CD14-positive monocyte (primary cell): ENCODE measurements at regions not wholly inside any gene's neighbourhood (a gene's known extent, or its start where the extent isn't known, plus 50 kb on each side); places are given as distances from the start of the nearest gene placed in this dataset.

ENCODE experiments used
- DNase-seq, 3 donors: peaks; one replicate each; pipeline ENCODE4 v3.0.0-alpha.2; 2011 to 2022
- H2AFZ ChIP-seq: 2 replicates; pipeline ENCODE4 v1.6.0; 2012; ENCODE audit warnings: mild to moderate bottlenecking, low read depth, low read length, inconsistent platforms; ENCODE audit not compliant: insufficient read depth, poor library complexity, severe bottlenecking
- H3K27ac ChIP-seq, 2 donors: 1 replicate in 1 of 2; 2 replicates in 1 of 2; pipeline ENCODE4 v1.5.1; 2012 to 2013; ENCODE audit warnings: low read length in 2 of 2, control low read depth in 1 of 2, inconsistent platforms in 1 of 2, low read depth in 1 of 2, mild to moderate bottlenecking in 1 of 2
- H3K27me3 ChIP-seq, 2 donors: one replicate each; pipeline versions ENCODE4 v1.6.0 to v1.6.1; 2011 to 2013; ENCODE audit warnings: low read length in 2 of 2; ENCODE audit not compliant: control insufficient read depth in 2 of 2, insufficient read depth in 2 of 2
- H3K36me3 ChIP-seq, 2 donors: replicated peaks in 1 of 2; 1 replicate in 1 of 2; 2 replicates in 1 of 2; pipeline versions ENCODE4 v1.5.1 to v1.6.1; 2012 to 2013; ENCODE audit warnings: low read length in 2 of 2, control low read depth in 1 of 2, inconsistent platforms in 1 of 2, mild to moderate bottlenecking in 1 of 2; ENCODE audit not compliant: insufficient read depth in 2 of 2, control insufficient read depth in 1 of 2
- H3K4me1 ChIP-seq, 2 donors: 1 replicate in 1 of 2; 2 replicates in 1 of 2; pipeline versions ENCODE4 v1.5.1 to v1.6.1; 2012 to 2013; ENCODE audit warnings: low read length in 2 of 2, control low read depth in 1 of 2, inconsistent platforms in 1 of 2, mild to moderate bottlenecking in 1 of 2, moderate library complexity in 1 of 2; ENCODE audit not compliant: insufficient read depth in 2 of 2, control insufficient read depth in 1 of 2
- H3K4me2 ChIP-seq: replicated peaks from 2 replicates; pipeline ENCODE3; 2012; ENCODE audit warnings: low read length, moderate library complexity, mild to moderate bottlenecking; ENCODE audit not compliant: poor library complexity, severe bottlenecking; ENCODE audit errors: extremely low read depth
- H3K4me3 ChIP-seq, 3 experiments: fragments of 200-600 bp in 1 of 3; sonication (generic) in 1 of 3; replicated peaks in 1 of 3; 1 replicate in 2 of 3; 2 replicates in 1 of 3; pipeline ENCODE4 v1.5.1; 2011 to 2013; ENCODE audit warnings: low read length in 3 of 3, mild to moderate bottlenecking in 3 of 3, control low read depth in 2 of 3, low read depth in 2 of 3, inconsistent platforms in 1 of 3, moderate library complexity in 1 of 3
- H3K79me2 ChIP-seq: 2 replicates; pipeline ENCODE4 v1.6.0; 2012; ENCODE audit warnings: mild to moderate bottlenecking, control low read depth, inconsistent platforms, low read length, moderate library complexity; ENCODE audit not compliant: insufficient read depth
- H3K9ac ChIP-seq: 2 replicates; pipeline ENCODE4 v1.6.0; 2017; ENCODE audit warnings: low read length, mild to moderate bottlenecking; ENCODE audit not compliant: insufficient read depth, poor library complexity, severe bottlenecking
- H3K9me3 ChIP-seq, 2 donors: replicated peaks in 1 of 2; 1 replicate in 1 of 2; 2 replicates in 1 of 2; pipeline versions ENCODE4 v1.5.1 to v1.6.1; 2012 to 2013; ENCODE audit warnings: low read length in 2 of 2, control low read depth in 1 of 2; ENCODE audit not compliant: control insufficient read depth in 1 of 2, insufficient read depth in 1 of 2
- H4K20me1 ChIP-seq: 2 replicates; pipeline ENCODE4 v1.6.0; 2012; ENCODE audit warnings: mild to moderate bottlenecking, low read length, control low read depth, moderate library complexity; ENCODE audit not compliant: insufficient read depth
- H3K27ac Mint-ChIP-seq, 7 donors: one replicate each; pipeline ENCODE4 v1.8.0; 2020; ENCODE audit warnings: mild to moderate bottlenecking in 7 of 7, mixed read lengths in 7 of 7, moderate library complexity in 6 of 7, inconsistent platforms in 2 of 7
- H3K27me3 Mint-ChIP-seq, 3 donors: one replicate each; pipeline ENCODE4 v1.8.0; 2021 to 2022; ENCODE audit warnings: low read depth in 3 of 3, mild to moderate bottlenecking in 3 of 3, mixed read lengths in 3 of 3, moderate library complexity in 3 of 3, inconsistent platforms in 1 of 3
- H3K36me3 Mint-ChIP-seq, 2 donors: one replicate each; pipeline ENCODE4 v1.8.0; 2020; ENCODE audit warnings: mixed read lengths in 2 of 2, inconsistent platforms in 1 of 2, mild to moderate bottlenecking in 1 of 2
- H3K4me1 Mint-ChIP-seq: one replicate; pipeline ENCODE4 v1.8.0; 2020; ENCODE audit warnings: mild to moderate bottlenecking, mixed read lengths
- H3K4me3 Mint-ChIP-seq, 2 donors: one replicate each; pipeline ENCODE4 v1.8.0; 2020; ENCODE audit warnings: mild to moderate bottlenecking in 2 of 2, mixed read lengths in 2 of 2, moderate library complexity in 1 of 2
- H3K9me3 Mint-ChIP-seq, 7 donors: one replicate each; pipeline ENCODE4 v1.8.0; 2020 to 2022; ENCODE audit warnings: mixed read lengths in 7 of 7, mild to moderate bottlenecking in 6 of 7, moderate library complexity in 6 of 7, inconsistent platforms in 2 of 7
- WGBS: methylation state at CpG from one replicate; pipeline ENCODE4 v1.1.5; 2013; ENCODE audit warnings: missing lambda C conversion rate; ENCODE audit not compliant: insufficient coverage; 5-methylcytosine and 5-hydroxymethylcytosine counted together
- intact Hi-C, 2 donors: fragments of 100-400 bp; cut with micrococcal nuclease; formaldehyde crosslinking; loops; one replicate each; pipeline versions ENCODE4 v1.15.0 to v1.15.1; 2023
- TF ChIP-seq, protein P1 (sequence below): fragments of 200-600 bp; IDR thresholded peaks from one replicate; pipeline ENCODE4 v1.8.0; 2022; ENCODE audit warnings: antibody characterized with exemption, mild to moderate bottlenecking

DNA sequence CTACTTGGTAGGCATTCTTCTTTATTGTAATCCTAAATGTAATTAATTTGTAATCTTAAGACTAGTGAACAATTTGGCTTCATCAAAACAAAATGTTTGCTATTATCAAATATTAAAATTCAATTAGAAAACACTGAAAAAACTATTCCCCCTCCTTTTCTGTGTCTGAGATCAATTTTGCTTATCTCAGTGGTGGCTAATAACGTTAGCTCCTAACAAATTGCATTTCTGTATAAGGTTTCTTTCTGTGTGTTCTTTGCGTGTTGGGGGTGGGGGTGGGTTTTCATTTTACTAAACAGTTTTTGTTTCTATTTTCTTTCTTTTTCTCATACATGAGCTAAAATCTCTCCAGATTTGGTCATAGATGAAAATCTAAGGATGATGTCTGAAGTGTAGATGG is 54.0 kb upstream of the EYA4 start:
- peaks cover 0 to 2% (median 0%) of the 10 kb centered on the region in 7 donors for H3K9me3 Mint-ChIP-seq
- no CpG with 5 or more reads among the region's 2 CpGs for WGBS

DNA sequence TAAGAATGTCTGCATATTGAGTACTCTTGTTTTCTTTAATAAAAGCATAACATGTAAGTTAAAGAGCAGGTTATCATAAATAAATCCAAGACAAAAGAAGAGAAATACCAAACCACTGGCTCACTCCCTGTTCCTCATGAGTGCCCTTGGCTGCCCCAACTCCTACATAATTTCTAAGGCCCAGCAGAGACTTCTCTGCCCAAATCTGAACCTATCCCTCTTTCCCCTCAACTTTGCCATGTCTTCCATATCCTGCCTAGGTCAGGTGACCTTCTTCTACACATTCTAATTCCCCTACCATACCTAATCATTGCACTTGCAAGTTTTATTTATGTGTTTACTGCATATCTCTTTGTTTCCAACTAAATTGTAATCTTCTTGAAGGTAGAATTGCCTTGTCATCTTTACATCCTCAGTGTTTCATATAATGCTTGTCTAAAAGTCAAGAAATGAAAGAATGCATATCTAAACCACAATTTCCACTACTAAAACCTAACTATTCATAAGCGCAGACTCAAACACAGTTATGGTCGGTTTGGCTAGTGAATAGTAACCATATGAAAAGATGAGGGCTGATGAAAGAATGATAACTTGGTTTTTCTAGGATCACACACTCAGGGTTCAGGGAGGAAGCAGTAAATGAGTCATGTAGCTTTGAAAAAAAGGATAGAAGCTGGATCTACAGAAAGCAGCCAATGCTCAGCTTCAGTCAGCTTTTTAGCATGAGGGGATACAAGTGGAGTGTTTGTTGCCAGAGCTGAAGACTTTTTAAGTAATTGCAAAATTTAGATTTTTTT is 53.3 kb upstream of the EYA4 start:
- TF ChIP-seq, protein P1, sequence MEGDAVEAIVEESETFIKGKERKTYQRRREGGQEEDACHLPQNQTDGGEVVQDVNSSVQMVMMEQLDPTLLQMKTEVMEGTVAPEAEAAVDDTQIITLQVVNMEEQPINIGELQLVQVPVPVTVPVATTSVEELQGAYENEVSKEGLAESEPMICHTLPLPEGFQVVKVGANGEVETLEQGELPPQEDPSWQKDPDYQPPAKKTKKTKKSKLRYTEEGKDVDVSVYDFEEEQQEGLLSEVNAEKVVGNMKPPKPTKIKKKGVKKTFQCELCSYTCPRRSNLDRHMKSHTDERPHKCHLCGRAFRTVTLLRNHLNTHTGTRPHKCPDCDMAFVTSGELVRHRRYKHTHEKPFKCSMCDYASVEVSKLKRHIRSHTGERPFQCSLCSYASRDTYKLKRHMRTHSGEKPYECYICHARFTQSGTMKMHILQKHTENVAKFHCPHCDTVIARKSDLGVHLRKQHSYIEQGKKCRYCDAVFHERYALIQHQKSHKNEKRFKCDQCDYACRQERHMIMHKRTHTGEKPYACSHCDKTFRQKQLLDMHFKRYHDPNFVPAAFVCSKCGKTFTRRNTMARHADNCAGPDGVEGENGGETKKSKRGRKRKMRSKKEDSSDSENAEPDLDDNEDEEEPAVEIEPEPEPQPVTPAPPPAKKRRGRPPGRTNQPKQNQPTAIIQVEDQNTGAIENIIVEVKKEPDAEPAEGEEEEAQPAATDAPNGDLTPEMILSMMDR, result no peak
- Mint-ChIP-seq H3K4me1 (no peaks in the 10 kb centered on the region), H3K27me3 (peaks cover 0 to 2% (median 0%) of the 10 kb centered on the region in 3 donors), H3K4me3 (no peak overlapping the region), H3K36me3 (no peaks in the 10 kb centered on the region), H3K27ac (no peak overlapping the region), H3K9me3 (peaks cover 0 to 2% (median 0%) of the 10 kb centered on the region in 7 donors)
- DNase-seq, result no peak
- Histone ChIP-seq H3K27ac (no peak overlapping the region), H3K36me3 (no peaks in the 10 kb centered on the region), H2AFZ (no peak overlapping the region), H3K4me2 (no peak overlapping the region), H3K9ac (no peak overlapping the region), H4K20me1 (no peaks in the 10 kb centered on the region), H3K4me1 (no peaks in the 10 kb centered on the region), H3K9me3 (no peaks in the 10 kb centered on the region), H3K27me3 (no peaks in the 10 kb centered on the region), H3K4me3 (no peak overlapping the region), H3K79me2 (no peaks in the 10 kb centered on the region)
- no CpG with 5 or more reads among the region's 2 CpGs for WGBS
- intact Hi-C loops, result no loop called here

More for the DNA sequence above, 54.0 kb upstream of the EYA4 start:
- Histone ChIP-seq H3K36me3 (no peaks in the 10 kb centered on the region), H3K4me1 (no peaks in the 10 kb centered on the region), H2AFZ (no peak overlapping the region), H3K79me2 (no peaks in the 10 kb centered on the region), H4K20me1 (no peaks in the 10 kb centered on the region), H3K27ac (no peak overlapping the region), H3K4me2 (no peak overlapping the region), H3K9me3 (no peaks in the 10 kb centered on the region), H3K9ac (no peak overlapping the region), H3K4me3 (no peak overlapping the region), H3K27me3 (no peaks in the 10 kb centered on the region)
- TF ChIP-seq, protein P1, result no peak
- H3K27ac Mint-ChIP-seq, result no peak overlapping the region
- DNase-seq, result no peak
- no peaks in the 10 kb centered on the region for H3K36me3 Mint-ChIP-seq
- intact Hi-C loops, result no loop called here
- no peaks in the 10 kb centered on the region for H3K4me1 Mint-ChIP-seq
- peaks cover 0 to 2% (median 0%) of the 10 kb centered on the region in 3 donors for H3K27me3 Mint-ChIP-seq
- H3K4me3 Mint-ChIP-seq, result no peak overlapping the region
